Prostate gland (tissue), 2 donors: ENCODE measurements at regions not wholly inside any gene's neighbourhood (a gene's known extent, or its start where the extent isn't known, plus 50 kb on each side); places are given as distances from the start of the nearest gene placed in this dataset.

Experiments
- CTCF ChIP-seq, 4 experiments: fragments of 200-600 bp in 2 of 4; fragments of 450-650 bp in 2 of 4; sonication (generic) in 2 of 4; IDR thresholded peaks; 1 replicate in 3 of 4; 2 replicates in 1 of 4; pipeline ENCODE4 v1.5.1; 2016 to 2019; ENCODE audit warnings: antibody characterized with exemption in 4 of 4, mild to moderate bottlenecking in 2 of 4, moderate library complexity in 2 of 4
- POLR2AphosphoS5 ChIP-seq: sonication (generic); formaldehyde crosslinking; IDR thresholded peaks from one replicate; pipeline ENCODE4 v1.6.1; 2017; ENCODE audit warnings: antibody characterized with exemption

GRCh38 chr9:1839909-1840308 lies 175.2 kb upstream of the SMARCA2 start:
- TF ChIP-seq CTCF (IDR thresholded peaks at IDR 0.05) (no peak), POLR2AphosphoS5 (no peak)
